DND-41 (cell line): ENCODE measurements at regions not wholly inside any gene's neighbourhood (a gene's known extent, or its start where the extent isn't known, plus 50 kb on each side); places are given as distances from the start of the nearest gene placed in this dataset.

Experiments
- EZH2 ChIP-seq: IDR thresholded peaks from 3 replicates; pipeline ENCODE4 v1.6.1; 2012; ENCODE audit warnings: borderline replicate concordance, low read depth, mild to moderate bottlenecking, moderate library complexity, low read length, inconsistent platforms; ENCODE audit not compliant: severe bottlenecking
- TF ChIP-seq, protein P1 (sequence below): IDR thresholded peaks from 2 replicates; pipeline ENCODE4 v1.5.1; 2012; ENCODE audit warnings: borderline replicate concordance, low read length, moderate library complexity, mild to moderate bottlenecking; ENCODE audit not compliant: poor library complexity, severe bottlenecking; ENCODE audit errors: extremely low read depth

DNA sequence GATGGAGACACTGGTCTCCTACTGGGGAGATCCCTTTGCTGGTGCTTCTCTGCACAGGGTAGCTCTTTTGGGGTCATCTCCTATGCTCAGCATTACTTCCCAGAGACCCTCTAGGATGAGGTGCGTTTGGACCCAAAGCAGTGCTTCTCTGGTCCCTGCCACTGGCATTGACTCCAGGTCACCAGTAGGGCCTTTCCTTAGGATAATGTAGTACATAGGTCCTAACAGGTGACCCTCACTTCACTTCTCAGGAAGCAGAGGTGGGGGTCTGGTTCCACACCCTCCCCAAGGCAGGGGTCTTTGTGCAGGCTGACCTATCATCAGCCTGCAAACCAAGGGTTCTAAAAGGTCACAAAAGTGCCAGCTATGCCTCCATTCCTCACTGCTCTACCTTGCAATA lies 145.8 kb upstream of the HS6ST1 start:
- TF ChIP-seq EZH2, result no peak
- TF ChIP-seq, protein P1, sequence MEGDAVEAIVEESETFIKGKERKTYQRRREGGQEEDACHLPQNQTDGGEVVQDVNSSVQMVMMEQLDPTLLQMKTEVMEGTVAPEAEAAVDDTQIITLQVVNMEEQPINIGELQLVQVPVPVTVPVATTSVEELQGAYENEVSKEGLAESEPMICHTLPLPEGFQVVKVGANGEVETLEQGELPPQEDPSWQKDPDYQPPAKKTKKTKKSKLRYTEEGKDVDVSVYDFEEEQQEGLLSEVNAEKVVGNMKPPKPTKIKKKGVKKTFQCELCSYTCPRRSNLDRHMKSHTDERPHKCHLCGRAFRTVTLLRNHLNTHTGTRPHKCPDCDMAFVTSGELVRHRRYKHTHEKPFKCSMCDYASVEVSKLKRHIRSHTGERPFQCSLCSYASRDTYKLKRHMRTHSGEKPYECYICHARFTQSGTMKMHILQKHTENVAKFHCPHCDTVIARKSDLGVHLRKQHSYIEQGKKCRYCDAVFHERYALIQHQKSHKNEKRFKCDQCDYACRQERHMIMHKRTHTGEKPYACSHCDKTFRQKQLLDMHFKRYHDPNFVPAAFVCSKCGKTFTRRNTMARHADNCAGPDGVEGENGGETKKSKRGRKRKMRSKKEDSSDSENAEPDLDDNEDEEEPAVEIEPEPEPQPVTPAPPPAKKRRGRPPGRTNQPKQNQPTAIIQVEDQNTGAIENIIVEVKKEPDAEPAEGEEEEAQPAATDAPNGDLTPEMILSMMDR, result no peak
